ENCODE measurements at regions not wholly inside any gene's neighbourhood (a gene's known extent, or its start where the extent isn't known, plus 50 kb on each side); places are given as distances from the start of the nearest gene placed in this dataset.

DNA sequence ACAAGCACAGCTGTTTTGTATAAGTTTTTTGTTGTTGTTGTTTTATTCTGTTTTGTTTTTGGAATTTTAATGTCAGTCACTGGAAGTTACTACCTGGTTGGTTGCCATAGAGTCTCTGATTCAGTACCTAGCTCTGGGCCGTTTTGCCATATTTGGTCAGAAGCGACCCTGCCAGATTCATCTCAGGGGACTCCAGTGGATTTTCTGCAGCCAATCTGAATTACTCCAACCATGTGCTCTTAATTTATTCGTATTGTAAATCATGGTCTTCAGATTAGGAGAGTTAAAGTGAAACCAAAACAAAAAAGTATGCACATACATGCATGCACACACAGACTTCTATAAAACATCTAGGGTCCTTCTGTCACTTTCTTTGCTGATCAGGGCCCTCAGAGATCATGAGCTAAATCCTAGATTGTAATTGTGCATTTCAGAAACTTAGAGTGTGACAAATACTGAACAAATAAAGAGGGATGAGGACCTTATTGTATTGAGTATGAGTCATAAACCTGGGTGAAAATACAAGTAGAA is 317.4 kb upstream of the UBE2E3 start:
- TF ChIP-seq, protein P1, sequence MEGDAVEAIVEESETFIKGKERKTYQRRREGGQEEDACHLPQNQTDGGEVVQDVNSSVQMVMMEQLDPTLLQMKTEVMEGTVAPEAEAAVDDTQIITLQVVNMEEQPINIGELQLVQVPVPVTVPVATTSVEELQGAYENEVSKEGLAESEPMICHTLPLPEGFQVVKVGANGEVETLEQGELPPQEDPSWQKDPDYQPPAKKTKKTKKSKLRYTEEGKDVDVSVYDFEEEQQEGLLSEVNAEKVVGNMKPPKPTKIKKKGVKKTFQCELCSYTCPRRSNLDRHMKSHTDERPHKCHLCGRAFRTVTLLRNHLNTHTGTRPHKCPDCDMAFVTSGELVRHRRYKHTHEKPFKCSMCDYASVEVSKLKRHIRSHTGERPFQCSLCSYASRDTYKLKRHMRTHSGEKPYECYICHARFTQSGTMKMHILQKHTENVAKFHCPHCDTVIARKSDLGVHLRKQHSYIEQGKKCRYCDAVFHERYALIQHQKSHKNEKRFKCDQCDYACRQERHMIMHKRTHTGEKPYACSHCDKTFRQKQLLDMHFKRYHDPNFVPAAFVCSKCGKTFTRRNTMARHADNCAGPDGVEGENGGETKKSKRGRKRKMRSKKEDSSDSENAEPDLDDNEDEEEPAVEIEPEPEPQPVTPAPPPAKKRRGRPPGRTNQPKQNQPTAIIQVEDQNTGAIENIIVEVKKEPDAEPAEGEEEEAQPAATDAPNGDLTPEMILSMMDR (IDR thresholded peaks at IDR 0.05): no peak
- no peak for TF ChIP-seq POLR2A (IDR thresholded peaks at IDR 0.05)
